ENCODE measurements at regions not wholly inside any gene's neighbourhood (a gene's known extent, or its start where the extent isn't known, plus 50 kb on each side); places are given as distances from the start of the nearest gene placed in this dataset.

DNA sequence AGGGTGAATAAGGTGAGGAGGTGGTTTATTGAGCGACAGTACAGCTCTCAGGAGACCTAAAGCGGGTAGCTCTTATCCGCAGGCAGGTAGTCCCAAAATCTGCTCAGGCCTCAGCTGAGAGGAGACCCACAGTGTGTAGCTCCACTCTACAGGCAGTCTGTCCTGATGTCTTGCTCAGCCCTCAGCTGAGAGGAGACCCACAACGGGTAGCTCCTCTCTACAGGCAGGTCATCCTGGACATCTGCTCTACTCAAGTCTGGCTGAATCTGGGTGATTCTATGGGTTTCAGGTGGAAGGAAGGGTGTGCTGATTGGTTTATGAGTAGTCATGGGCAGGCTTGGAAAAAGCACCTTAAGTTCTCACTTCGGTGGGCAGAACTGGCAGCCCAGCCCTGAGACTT, 55.6 kb upstream of the ABCB5 start:
- TF ChIP-seq, protein P1, sequence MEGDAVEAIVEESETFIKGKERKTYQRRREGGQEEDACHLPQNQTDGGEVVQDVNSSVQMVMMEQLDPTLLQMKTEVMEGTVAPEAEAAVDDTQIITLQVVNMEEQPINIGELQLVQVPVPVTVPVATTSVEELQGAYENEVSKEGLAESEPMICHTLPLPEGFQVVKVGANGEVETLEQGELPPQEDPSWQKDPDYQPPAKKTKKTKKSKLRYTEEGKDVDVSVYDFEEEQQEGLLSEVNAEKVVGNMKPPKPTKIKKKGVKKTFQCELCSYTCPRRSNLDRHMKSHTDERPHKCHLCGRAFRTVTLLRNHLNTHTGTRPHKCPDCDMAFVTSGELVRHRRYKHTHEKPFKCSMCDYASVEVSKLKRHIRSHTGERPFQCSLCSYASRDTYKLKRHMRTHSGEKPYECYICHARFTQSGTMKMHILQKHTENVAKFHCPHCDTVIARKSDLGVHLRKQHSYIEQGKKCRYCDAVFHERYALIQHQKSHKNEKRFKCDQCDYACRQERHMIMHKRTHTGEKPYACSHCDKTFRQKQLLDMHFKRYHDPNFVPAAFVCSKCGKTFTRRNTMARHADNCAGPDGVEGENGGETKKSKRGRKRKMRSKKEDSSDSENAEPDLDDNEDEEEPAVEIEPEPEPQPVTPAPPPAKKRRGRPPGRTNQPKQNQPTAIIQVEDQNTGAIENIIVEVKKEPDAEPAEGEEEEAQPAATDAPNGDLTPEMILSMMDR (IDR thresholded peaks at IDR 0.05; ENCODE audit: borderline replicate concordance), result no peak
- Histone ChIP-seq H3K4me1 (no peaks in the 10 kb centered on the region), H3K27me3 (ENCODE audit: low read depth) (no peaks in the 10 kb centered on the region), H3K4me3 (no peak overlapping the region), H3K27ac (replicated peaks) (no peak overlapping the region), H3K36me3 (no peaks in the 10 kb centered on the region), H3K9me3 (replicated peaks) (no peaks in the 10 kb centered on the region)
- DNase-seq, result no peak
- intact Hi-C loops (cut with micrococcal nuclease), result no loop called here

DNA sequence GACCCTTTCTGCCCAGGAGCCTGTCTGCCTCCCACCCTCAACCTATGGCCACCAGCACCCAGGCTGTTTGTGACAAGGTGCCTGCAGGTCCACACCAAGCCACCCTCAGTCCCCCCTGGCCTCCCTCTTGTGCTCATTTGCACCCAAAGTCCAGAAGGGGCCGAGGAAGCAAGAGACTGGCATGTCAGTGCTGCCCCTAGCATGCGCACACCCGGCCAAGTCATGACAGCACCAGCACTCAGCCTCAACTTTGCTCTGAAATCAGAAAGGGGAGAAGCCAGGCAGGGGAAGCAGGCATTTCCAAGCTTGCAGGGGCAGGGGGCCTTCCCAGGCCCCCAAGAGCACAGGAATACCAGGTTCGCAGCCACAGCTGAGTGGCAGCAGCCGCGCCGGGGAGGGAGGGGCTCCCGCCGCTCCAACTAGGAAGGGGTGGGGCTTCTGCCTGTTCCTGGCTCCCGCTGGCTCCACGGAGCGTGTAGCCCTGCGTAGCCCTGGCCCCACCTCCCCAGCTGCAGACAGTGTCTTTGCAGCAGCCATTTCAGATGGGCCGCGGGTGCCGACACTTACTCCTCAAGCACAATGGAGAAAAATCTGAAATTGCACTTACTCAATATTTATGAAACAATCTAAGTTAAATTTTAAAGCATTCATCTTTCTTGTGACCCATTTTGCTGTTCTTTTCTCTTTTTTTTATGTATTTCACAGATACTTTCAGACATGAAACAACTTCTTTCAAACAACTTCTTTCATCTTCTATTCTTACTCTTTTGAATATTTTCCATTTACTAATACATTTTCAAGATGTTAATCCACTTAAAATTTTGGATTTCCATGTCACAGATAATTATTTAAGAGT, 54.9 kb upstream of the ABCB5 start:
- TF ChIP-seq, protein P1 (IDR thresholded peaks at IDR 0.05; ENCODE audit: borderline replicate concordance), result no peak
- Histone ChIP-seq H3K27me3 (ENCODE audit: low read depth) (no peaks in the 10 kb centered on the region), H3K9me3 (replicated peaks) (no peaks in the 10 kb centered on the region), H3K27ac (replicated peaks) (no peak overlapping the region), H3K36me3 (no peaks in the 10 kb centered on the region), H3K4me3 (no peak overlapping the region), H3K4me1 (no peaks in the 10 kb centered on the region)
- intact Hi-C loops (cut with micrococcal nuclease), result no loop called here
- no peak for DNase-seq

- TF ChIP-seq, protein P1 (IDR thresholded peaks at IDR 0.05; ENCODE audit: borderline replicate concordance), result no peak
- Histone ChIP-seq H3K36me3 (no peaks in the 10 kb centered on the region), H3K27me3 (ENCODE audit: low read depth) (no peaks in the 10 kb centered on the region), H3K27ac (replicated peaks) (no peak overlapping the region), H3K4me1 (no peaks in the 10 kb centered on the region), H3K4me3 (no peak overlapping the region), H3K9me3 (replicated peaks) (no peaks in the 10 kb centered on the region)
- no peak for DNase-seq
- intact Hi-C loops (cut with micrococcal nuclease), result no loop called here
Measured at GRCh38 chr7:20561466-20561865, 54.0 kb upstream of the ABCB5 start.

DNA sequence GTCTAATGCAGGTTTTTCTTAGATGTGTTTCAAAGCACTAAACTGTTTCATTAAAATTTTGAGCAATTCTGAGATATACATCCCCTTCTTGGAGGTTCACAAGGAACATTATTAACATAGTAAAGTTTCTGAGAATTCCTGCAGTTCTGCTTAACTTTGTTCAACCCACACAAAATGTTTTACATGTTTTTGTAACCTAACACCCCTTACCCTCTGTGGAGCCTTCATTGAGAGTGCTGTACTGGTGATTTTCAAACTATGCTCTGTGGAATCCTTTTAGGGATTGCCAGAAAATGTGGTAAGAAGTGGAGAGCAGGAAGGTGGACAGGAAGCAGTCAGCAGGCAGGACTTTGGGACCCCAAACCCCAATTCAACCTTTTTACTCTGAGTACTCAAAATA, 53.6 kb upstream of the ABCB5 start:
- TF ChIP-seq, protein P1 (IDR thresholded peaks at IDR 0.05; ENCODE audit: borderline replicate concordance), result no peak
- H3K4me3 ChIP-seq, result no peak overlapping the region
- intact Hi-C loops (cut with micrococcal nuclease), result no loop called here
- no peaks in the 10 kb centered on the region for H3K36me3 ChIP-seq
- no peak for DNase-seq
- H3K27me3 ChIP-seq (ENCODE audit: low read depth), result no peaks in the 10 kb centered on the region
- H3K9me3 ChIP-seq (replicated peaks), result no peaks in the 10 kb centered on the region
- H3K27ac ChIP-seq (replicated peaks), result no peak overlapping the region
- no peaks in the 10 kb centered on the region for H3K4me1 ChIP-seq

- Histone ChIP-seq H3K9me3 (replicated peaks) (no peaks in the 10 kb centered on the region), H3K4me1 (no peaks in the 10 kb centered on the region), H3K27me3 (ENCODE audit: low read depth) (no peaks in the 10 kb centered on the region), H3K36me3 (no peaks in the 10 kb centered on the region), H3K27ac (replicated peaks) (no peak overlapping the region), H3K4me3 (no peak overlapping the region)
- DNase-seq, result no peak
- intact Hi-C loops (cut with micrococcal nuclease), result no loop called here
- TF ChIP-seq, protein P1 (IDR thresholded peaks at IDR 0.05; ENCODE audit: borderline replicate concordance), result no peak
Measured at GRCh38 chr7:20562461-20562860, 53.0 kb upstream of the ABCB5 start.

Measured in left ventricle myocardium inferior (tissue), 1 donor.